GM18868 (cell line): ENCODE measurements at regions not wholly inside any gene's neighbourhood (a gene's known extent, or its start where the extent isn't known, plus 50 kb on each side); places are given as distances from the start of the nearest gene placed in this dataset.
"Not testable (repeated sequence)": the region's sequence is repeated elsewhere in the genome, so short reads cannot be mapped to it uniquely, and the experiment has no call there.

Experiments used
- ATAC-seq: cut with Tn5 transposase; IDR thresholded peaks from one replicate; pipeline ENCODE4 v1.9.1; 2021; ENCODE audit warnings: mild to moderate bottlenecking, moderate library complexity; ENCODE audit not compliant: unreplicated experiment

DNA sequence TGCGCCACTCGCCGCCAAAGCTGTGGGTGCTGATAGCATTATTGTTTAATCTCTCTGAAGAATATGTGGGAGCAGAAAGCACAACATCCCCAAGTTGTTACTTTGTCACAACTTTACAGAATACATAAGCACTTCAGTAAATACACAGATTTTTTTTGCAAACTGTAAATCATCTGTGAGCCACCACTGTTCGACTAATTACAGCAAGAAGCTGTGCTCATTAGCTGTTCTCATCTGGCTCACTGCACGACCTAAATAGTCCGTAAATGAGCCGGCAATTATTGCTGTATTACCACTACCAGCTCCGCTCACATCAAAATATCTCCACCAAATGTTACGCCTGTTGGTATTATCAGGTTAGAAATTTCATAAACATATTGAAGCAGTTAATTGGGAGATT, 228.9 kb upstream of the PRKD1 start:
- no peak for ATAC-seq

DNA sequence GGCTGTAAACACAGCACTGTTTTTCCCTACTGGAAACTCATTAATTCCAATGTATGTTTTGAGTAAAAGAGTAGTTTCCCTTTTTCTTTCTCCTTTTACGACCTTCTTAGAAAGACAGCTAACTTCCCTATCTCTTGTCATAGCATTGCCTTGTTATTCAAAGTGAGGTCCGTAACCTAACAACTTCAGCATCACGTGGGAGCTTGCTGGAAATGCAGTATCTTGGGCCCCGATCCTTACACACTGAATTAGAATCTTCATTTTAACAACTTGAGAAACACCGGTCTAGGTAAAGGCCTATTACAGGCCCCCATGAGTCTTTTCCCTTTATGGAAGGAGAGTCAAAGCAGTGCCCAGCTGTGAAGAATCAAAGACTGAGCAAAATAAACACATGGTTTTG, 230.7 kb upstream of the PRKD1 start:
- ATAC-seq = no peak

DNA sequence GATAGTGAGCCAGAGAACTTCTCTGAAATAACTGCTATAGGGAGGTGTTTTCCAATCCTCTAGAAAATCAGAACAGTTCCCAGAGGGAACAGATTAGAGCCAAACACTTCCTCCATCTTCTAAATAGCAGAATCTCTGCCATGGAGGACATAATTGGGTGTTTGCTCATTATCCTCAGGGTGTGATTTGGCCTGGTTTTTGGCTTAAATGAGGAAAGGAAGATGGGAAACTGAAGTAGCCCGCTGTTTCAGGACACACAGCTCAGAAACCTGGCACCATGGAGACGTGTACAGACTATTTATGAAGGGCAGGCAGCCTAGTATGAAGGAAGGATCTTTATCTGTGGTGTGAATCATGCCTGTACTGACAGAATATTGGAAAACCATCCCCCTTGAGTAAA, 231.7 kb upstream of the PRKD1 start:
- ATAC-seq = no peak

DNA sequence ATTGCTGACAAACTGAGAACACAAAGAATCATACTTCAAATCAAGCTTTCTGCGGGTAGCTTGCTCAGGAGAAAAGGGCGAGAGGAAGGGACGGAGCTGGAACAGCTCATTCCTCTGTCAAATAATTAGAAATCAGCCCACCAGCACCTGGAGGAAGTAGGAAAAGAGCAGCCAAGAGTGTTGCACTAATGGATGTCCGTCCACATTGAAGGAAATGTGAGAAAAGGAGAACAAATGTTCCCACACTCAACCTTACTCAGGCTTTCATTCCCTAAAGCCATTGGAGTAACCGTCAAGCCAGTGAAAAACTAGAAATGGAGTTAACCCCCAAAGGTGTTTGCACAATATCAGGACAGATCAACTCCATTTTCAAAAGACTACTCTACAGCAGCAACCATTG, 233.0 kb upstream of the PRKD1 start:
- no peak for ATAC-seq

DNA sequence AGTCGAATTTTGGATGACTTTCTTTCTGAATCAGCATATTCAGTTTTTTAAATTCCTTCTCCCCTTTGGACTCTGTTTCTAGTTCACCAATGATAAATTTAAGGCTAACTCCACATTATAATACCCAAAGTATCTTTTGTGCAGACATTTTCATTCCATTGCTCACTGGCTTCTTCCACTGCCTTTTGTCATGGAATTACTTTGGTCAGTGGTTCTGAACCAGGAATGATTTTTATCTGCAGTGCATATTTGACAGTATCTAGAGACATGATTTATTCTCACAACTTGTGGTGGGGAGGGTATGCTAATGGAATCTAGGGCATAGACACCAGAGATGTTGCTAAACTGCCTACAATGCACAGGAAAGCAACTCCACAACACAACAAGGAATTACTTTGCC, 234.4 kb upstream of the PRKD1 start:
- no peak for ATAC-seq

DNA sequence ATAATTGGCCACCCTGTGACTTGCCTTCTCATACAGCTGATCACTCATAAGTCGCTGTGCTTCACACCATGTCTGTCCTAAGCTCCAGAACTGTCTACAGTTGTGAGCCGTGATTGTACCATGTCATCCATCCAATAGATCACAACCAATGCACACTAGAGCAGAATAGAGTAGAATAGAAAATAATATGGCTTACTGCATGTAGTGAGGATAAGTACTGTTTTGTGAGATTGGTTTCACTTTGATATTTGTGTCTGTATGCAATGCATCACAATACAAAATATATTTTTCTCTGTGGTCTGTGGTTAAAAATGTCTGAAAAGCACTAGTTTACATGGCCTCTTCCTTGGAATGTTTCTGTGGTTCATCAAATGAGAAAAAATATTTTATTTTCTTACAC, 237.6 kb upstream of the PRKD1 start:
- ATAC-seq = no peak

DNA sequence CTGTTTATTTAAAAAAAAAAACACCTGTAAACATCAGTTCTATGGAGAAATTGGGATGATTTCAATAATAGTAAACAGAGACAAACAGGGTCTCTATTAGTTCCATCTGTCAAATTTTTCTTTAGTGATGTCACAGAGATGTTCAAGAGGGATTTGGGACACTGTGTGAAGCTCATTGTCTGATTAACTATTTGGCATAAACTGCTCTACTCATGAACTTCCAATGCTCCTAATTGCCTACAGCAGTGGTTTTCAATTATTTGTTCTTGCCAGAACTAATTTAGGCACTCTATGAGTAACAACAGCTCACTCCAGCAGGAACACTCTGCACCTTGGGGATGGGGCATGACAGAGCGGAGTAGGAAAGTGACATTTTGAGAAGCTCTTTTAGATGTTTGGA, 250.1 kb upstream of the PRKD1 start:
- ATAC-seq = no peak

DNA sequence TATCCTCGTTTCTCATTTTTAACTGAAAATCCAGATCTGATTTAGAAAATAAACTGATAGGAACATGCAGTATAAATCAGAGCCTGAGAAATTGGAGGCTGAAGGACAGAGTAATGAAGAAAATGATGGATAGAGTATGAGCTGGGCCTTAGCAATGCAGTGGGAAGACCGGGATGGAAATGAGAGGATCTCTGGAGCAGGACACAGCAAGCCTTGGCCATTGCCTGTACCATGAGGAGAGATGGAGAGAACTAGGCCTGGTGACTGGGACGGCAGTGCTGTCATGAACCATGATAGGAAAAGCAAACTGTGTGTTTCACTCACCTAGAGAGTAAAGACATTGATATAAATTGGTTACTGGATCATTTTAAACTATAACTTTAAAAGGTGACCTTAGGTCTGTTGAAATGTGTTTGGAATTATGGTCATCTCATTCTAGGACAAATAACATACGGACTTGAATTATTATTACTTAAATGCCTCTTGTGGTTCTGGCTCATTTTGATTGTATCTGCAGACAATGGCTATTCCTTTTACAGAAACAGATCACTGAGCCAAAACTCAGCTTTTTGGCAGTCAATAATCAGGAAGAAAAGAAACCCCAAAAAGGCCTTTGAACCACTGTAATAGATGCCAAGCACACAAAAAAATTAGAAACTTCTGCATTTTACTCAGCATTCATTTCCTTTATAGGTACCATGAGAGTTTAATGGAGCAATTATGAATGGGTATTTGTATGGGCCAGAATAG, 251.9 kb upstream of the PRKD1 start:
- no peak for ATAC-seq

DNA sequence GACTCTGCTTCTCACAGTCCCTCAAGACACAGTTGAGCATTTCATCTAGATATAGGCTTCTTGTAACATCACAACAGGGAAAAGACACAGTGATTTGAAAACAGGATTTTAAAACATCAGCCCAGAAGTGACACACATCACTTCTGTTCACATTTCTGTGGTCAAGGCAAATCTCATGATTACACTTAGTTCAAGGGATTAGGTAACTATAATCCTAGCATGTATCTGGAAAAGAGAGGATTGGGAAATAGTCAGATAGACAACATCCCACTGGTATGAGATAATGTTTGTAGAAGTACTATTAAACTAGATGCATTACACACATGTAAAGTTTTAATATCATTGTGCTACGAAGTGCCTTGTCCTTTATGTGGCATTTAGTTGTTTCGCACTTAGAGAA, 252.6 kb upstream of the PRKD1 start:
- no peak for ATAC-seq

DNA sequence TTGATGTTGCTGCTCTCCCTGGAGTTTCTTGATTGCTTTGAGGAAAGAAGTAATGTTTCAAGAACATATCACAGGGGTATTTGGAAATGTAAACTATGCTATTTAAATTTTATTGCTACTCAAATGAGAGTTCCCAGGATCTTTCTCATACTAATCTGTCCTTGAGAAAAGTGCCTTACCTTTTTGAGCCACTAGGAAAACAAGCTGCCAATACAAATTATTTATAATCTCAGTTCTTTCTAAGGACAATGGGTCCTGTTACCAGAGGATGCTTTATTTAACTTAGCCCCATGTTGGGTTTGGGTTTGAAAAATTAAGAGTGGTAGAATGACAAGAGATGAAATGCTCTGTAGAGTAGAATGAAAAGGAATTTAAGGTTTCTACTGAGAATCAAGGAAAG, 258.2 kb upstream of the PRKD1 start:
- no peak for ATAC-seq

DNA sequence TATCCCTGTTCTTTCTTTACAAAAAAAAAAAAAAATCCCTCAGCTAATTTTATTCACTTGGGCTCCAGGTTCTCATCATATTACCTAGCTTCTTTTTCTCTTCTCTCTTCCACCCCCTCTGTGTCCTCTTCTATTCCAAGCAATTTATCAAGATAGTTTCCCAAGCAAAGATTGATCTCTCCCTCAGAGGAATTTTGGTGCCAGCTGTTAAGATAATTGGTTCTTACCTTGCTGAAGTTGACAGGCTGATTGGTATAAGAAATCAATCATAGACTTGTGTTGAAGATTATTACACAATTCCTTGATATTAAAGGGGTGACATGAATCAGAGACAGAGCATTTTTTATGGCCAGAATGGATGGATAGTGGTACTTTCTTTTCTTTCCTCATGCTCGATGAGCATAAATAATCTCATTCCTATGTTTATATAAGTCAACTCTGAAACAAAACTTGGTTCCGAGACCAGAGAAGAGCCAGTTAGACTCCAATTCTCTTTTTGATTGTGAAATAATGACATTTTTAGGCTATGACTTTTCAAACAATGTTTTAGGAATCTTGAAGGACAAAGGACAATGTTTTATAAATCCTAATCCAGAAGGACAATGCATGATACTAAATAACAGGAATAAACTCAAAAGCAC, 264.1 kb upstream of the PRKD1 start:
- no peak for ATAC-seq

DNA sequence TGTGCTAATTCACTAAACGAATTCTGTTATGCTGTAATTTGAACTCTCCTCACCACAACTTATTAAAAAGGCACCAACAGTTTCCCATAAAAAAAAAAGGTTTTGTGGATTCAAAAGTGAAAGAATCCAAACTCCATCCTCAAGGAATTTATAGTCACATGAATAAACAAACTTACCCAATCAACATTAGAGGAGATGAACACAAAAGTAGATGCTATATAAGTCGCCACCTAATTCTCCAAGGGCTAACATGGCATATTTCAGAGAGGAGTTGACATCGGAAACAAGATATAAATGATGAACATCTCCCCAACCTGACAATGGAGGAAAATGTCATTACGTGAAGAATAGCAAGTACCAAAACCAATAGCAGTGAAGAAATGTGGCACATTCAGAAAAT, 265.5 kb upstream of the PRKD1 start:
- no peak for ATAC-seq

DNA sequence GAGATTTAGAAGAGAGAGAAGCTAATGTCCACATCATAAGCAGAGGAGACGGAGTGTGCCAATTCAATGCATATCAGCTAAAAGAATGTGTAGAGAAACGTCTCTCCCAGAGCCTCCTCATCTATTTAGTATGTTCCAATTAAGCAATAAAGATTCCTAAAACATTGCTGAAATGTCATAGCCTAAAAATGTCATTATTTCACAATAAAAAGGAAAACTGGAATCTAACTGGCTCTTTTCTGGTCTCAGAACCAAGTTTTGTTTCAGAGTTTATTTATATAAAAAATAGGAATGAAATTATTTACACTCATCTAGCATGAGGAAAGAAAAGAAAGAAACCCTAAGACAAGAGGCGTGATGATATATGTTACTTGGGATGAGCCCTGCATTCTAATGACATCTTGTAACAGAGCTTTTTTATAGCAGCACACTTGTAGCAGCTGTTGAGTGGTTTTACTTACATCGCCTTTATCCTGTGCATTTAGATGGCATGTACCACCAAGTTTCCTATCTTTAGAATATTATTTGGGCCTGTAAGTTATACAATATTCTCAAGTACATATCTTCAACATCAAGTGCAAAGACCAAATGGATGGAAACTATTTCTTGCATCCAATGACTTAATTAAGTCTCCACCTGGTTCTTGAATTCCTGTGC, 266.3 kb upstream of the PRKD1 start:
- no peak for ATAC-seq

DNA sequence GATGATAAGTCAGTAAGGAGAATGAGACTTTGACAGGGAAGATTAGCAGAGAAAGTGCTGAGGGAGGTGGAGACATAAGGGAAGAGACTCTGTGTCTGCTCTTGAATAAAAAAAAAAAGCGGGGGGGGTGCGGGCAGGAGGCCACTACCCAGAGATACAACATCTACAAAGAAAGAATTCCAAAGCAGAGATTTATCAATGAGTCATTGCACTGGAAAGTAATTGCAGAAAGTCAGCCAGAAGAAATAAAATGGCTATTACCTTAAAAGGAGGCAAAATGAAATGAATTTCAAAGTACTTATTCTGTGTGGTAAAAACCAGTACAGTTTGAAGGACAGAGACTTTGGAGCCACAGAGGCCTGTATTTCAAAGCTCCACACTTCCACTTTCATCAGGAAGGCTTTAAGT, 267.1 kb upstream of the PRKD1 start:
- ATAC-seq = no peak

DNA sequence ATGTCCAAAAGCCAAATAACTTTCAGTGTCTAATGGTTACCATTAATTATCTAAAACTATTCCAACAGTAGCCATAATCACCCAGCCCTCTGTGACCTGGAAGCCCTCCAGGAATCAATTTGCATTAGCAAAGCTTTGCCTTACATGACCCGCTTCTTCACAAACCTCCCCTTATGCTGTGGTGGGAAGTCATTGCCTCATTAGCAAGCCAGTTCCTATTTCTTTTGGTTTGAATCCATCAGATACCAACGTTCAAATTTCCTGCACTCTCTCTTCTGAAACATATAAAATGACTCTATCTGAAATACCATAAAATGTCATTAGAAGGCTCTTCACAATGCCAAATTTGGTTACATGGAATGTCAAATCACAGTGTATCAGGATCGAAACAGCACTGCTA, 268.3 kb upstream of the PRKD1 start:
- ATAC-seq = no peak

DNA sequence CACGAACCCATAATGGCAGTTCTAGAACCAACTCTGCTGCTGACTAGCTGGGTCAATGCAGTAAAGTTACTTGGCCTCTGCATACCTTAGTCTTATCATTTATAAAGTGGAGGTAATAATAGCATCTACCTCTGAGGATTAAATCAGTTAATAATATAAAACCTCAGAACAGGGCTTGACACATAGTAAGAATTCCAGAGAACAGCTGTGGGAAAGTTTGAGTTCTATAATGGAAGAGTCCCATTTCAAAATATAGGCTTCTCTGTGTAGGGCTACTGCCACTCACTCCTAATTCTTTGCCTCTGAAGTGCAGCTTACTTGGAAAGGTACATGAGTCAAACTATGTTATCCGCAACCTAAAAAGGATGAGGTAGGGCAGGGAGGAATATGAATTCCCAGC, 269.2 kb upstream of the PRKD1 start:
- no peak for ATAC-seq

DNA sequence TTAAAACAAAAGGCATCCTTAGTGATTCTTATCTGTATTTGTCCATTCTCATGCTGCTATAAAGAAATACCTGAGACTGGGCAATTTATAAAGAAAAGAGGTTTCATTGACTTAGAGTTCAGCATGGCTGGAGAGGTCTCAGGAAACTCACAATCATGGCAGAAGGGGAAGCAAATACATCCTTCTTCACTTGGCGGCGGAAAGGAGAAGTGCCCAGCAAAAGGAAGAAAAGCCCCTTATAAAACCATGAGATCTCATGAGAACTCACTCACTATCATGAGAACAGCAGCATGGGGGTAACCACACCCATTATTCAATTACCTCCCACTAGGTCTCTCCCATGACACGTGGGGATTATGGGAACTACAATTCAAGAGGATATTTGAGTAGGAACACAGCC, 271.1 kb upstream of the PRKD1 start:
- not testable (repeated sequence) for ATAC-seq

DNA sequence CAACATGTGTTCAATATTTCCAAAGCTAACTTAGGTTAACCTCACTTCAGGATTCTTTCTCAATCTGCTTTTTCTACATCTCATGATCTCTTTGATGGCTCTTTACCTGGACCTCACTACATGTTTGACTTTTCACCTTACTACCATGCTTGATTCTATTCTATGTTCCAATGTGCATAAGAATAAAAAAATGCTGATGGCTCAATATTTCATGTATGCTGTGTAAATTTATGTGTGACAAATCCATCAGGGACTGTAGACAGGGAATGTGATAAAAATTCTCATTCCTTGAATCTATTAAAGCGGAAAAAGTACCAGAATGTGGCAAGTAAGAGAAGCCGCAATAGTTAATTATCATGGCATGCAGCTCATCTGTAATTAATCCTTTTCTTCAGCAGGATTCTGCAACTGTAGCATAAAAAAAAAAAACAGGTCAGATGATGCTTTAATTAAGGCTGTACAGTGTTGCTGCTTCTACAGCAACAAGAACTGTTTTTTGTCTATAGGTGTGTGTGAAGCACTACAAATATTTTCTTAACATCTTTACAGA, 276.9 kb upstream of the PRKD1 start:
- ATAC-seq = no peak

DNA sequence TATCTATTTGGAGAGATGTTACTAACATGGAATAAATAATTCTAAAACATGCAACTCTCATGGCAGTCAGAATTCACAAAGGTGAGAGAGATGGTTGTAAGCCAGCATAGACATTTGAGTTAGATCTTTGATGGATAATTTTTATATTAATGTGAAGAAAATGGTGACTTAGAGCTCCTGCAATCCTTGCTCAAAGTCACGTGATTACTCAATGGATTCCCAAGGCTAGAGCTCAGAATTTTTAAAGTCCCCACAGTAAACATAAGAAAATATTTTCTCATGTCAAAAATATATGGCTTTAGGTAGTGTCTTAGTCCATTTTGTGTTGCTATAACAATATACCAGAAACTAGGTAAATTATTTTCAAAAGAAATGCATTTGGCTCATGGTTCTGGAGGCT, 281.5 kb upstream of the PRKD1 start:
- ATAC-seq = no peak

DNA sequence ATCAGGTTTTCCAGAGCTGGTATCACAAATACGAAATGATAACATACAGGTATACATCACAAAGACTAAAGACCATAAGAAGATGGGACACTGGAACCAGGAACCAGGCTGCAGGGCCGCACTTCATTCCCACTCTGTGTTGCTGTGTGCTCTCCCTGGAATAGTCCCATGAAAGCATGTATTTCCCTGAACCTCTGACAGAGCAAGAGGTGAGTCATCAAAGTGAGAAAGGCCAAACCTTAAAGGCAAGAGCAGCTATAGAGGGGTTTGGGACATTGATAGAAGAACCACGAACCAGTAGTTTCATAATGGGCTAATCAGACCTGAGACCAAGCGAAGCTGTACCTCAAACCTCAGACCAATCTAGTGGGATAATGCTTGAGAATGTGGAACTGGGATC, 283.0 kb upstream of the PRKD1 start:
- ATAC-seq = no peak

DNA sequence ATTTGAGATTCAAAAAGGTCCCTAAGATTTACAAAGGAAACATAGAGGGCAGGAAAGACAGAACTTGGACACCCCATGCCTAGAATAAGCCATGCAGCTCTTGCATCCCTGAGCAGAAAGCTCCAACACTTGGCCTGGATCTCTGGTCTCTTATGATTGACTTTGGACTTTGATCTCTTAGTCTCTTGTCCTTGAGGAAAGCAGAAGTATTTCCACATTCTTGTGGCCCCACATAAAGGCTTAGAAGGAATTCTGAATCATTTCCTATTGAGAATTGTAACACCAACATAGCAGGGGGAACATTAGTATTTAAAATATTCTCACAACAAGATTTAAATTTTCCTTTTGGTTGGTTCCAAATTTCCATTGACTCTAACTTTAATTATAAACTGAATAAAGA, 283.7 kb upstream of the PRKD1 start:
- no peak for ATAC-seq

DNA sequence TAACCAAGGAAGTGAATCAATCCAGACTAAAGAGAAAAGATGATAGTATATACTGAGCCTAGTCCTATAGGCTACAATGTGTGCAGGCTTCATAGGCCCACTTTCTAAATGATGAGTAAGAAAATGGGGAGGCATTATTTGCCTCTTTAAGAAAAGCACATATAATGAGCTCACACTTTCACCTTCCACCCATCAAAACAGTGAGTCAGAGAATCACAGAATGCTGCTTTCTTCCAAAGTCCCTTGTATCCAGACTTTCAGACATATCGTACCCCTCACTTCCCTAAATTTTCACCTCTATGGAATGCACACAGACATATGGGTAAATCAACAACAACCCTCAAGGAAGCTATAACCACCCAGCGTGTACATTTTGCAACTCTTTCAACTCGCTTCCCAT, 286.4 kb upstream of the PRKD1 start:
- no peak for ATAC-seq
